Panc1 (cell line): ENCODE measurements at regions not wholly inside any gene's neighbourhood (a gene's known extent, or its start where the extent isn't known, plus 50 kb on each side); places are given as distances from the start of the nearest gene placed in this dataset.

ENCODE experiments used
- ATAC-seq: fragments of 200-7000 bp; cut with Tn5 transposase; 2 replicates; pipeline ENCODE4 v1.9.1; 2020; ENCODE audit warnings: mild to moderate bottlenecking, moderate library complexity
- BruUV-seq: library from RNA; stranded (reverse); fragments of 400-500 nt; replicated peaks from 2 replicates; lab custom pipeline; 2021; lab: Mats Ljungman, UMichigan
- CTCF ChIA-PET: fragments of 300-600 bp; sonication (Branson Sonifier 250); formaldehyde crosslinking; loops from one replicate; lab custom pipeline; 2022; ENCODE audit warnings: antibody characterized with exemption; lab: Charles Lee
- POLR2A ChIA-PET: fragments of 300-600 bp; sonication (Branson Sonifier 250); formaldehyde crosslinking; loops from one replicate; lab custom pipeline; 2022; ENCODE audit warnings: antibody characterized with exemption; lab: Charles Lee
- DNase-seq: peaks from one replicate; pipeline ENCODE4 v3.0.0-alpha.2; 2010; ENCODE audit warnings: low read depth, low spot score
- H3K27ac ChIP-seq: 2 replicates; pipeline ENCODE4 v1.5.1; 2011; ENCODE audit warnings: mild to moderate bottlenecking, low read length, inconsistent platforms
- H3K27me3 ChIP-seq: fragments of 200-500 bp; sonication (Bioruptor generic); 2 replicates; pipeline ENCODE4 v1.6.0; 2014; ENCODE audit warnings: low read length, inconsistent platforms; ENCODE audit not compliant: control insufficient read depth, insufficient read depth
- H3K36me3 ChIP-seq: fragments of 200-500 bp; sonication (Bioruptor generic); 2 replicates; pipeline ENCODE4 v1.5.1; 2014; ENCODE audit warnings: inconsistent platforms, mild to moderate bottlenecking, low read length, moderate library complexity; ENCODE audit not compliant: control insufficient read depth, insufficient read depth
- H3K4me1 ChIP-seq: 2 replicates; pipeline ENCODE4 v1.5.1; 2011; ENCODE audit warnings: inconsistent platforms, mild to moderate bottlenecking, low read length, moderate library complexity; ENCODE audit not compliant: control insufficient read depth, insufficient read depth
- H3K4me3 ChIP-seq, 2 experiments: 2 replicates each; pipeline ENCODE4 v1.5.1; 2011 to 2012; ENCODE audit warnings: low read depth in 2 of 2, low read length in 2 of 2, mild to moderate bottlenecking in 2 of 2, inconsistent platforms in 1 of 2, moderate library complexity in 1 of 2
- H3K9me3 ChIP-seq: fragments of 200-500 bp; sonication (Bioruptor generic); 2 replicates; pipeline ENCODE4 v1.5.1; 2014; ENCODE audit warnings: low read depth, mild to moderate bottlenecking, inconsistent platforms, low read length, moderate library complexity; ENCODE audit not compliant: control insufficient read depth, insufficient read depth
- POLR2AphosphoS5 ChIP-seq: IDR thresholded peaks from 2 replicates; pipeline ENCODE4 v1.6.1; 2012; ENCODE audit warnings: mild to moderate bottlenecking, low read depth, low read length, moderate library complexity
- SIN3A ChIP-seq: IDR thresholded peaks from 2 replicates; pipeline ENCODE4 v1.6.1; 2012; ENCODE audit warnings: low read depth, mild to moderate bottlenecking, low read length, moderate library complexity, borderline replicate concordance; ENCODE audit not compliant: insufficient read depth
- TCF7L2 ChIP-seq: IDR thresholded peaks from 2 replicates; pipeline ENCODE4 v1.6.1; 2011; ENCODE audit warnings: mild to moderate bottlenecking, low read depth, low read length, inconsistent platforms
- in situ Hi-C: cut with HindIII; loops from 2 replicates; pipeline ENCODE4 v1.10.0; 2016; ENCODE audit warnings: low sequenced_read_pairs, low pct_unique_long_range_greater_than_20kb
- intact Hi-C: fragments of 100-400 bp; cut with micrococcal nuclease; formaldehyde crosslinking; loops from one replicate; pipeline ENCODE4 v1.10.0; 2022; ENCODE audit not compliant: unreplicated experiment
- TF ChIP-seq, protein P1 (sequence below), 2 experiments: IDR thresholded peaks; 2 replicates each; pipeline ENCODE4 v1.6.1; 2011 to 2012; ENCODE audit warnings: low read depth in 2 of 2, control low read depth in 1 of 2, low read length in 1 of 2, mild to moderate bottlenecking in 1 of 2, moderate library complexity in 1 of 2; ENCODE audit not compliant: insufficient read depth in 1 of 2
- TF ChIP-seq, protein P2 (sequence below): fragments of 450-650 bp; IDR thresholded peaks from 2 replicates; pipeline ENCODE4 v1.5.1; 2017; ENCODE audit warnings: mild to moderate bottlenecking

DNA sequence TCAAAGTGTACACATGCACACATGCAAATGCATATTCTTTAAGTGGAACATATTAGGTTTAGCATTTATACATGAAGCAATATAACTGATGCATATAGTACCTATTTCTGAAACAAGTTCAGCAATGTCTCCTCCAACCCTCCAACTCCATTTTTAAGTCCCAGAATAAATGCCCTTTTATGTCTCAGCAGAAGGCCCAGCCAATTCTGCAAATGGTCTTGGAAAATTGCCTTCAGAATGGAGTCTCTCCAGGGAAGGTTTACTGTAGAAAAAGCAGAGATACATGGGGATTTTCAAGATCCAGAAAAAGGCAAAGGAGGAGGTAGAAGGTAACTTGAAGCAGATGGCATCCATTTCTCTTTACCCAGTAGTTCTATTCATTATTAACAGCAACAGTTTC lies 633.3 kb downstream of the MAFB start:
- Histone ChIP-seq H3K36me3 (no peaks in the 10 kb centered on the region), H3K9me3 (0 out of 2 replicates have a peak, but pooled peaks cover 2% of the 10 kb centered on the region), H3K27ac (no peak overlapping the region), H3K27me3 (no peaks in the 10 kb centered on the region), H3K4me1 (no peaks in the 10 kb centered on the region), H3K4me3 (no peak overlapping the region)
- BruUV-seq, result no TSS peak
- DNase-seq (no peak), ATAC-seq (no peak)
- intact Hi-C loops (no loop called here), in situ Hi-C loops (no loop called here)
- TF ChIP-seq, protein P1, sequence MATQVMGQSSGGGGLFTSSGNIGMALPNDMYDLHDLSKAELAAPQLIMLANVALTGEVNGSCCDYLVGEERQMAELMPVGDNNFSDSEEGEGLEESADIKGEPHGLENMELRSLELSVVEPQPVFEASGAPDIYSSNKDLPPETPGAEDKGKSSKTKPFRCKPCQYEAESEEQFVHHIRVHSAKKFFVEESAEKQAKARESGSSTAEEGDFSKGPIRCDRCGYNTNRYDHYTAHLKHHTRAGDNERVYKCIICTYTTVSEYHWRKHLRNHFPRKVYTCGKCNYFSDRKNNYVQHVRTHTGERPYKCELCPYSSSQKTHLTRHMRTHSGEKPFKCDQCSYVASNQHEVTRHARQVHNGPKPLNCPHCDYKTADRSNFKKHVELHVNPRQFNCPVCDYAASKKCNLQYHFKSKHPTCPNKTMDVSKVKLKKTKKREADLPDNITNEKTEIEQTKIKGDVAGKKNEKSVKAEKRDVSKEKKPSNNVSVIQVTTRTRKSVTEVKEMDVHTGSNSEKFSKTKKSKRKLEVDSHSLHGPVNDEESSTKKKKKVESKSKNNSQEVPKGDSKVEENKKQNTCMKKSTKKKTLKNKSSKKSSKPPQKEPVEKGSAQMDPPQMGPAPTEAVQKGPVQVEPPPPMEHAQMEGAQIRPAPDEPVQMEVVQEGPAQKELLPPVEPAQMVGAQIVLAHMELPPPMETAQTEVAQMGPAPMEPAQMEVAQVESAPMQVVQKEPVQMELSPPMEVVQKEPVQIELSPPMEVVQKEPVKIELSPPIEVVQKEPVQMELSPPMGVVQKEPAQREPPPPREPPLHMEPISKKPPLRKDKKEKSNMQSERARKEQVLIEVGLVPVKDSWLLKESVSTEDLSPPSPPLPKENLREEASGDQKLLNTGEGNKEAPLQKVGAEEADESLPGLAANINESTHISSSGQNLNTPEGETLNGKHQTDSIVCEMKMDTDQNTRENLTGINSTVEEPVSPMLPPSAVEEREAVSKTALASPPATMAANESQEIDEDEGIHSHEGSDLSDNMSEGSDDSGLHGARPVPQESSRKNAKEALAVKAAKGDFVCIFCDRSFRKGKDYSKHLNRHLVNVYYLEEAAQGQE (IDR thresholded peaks at IDR 0.05; ENCODE audit: insufficient read depth in 1 of 2, low read depth in 2 of 2, low read length in 1 of 2), result no peak
- TF ChIP-seq SIN3A (no peak), TCF7L2 (no peak), POLR2AphosphoS5 (no peak)
- TF ChIP-seq, protein P2, sequence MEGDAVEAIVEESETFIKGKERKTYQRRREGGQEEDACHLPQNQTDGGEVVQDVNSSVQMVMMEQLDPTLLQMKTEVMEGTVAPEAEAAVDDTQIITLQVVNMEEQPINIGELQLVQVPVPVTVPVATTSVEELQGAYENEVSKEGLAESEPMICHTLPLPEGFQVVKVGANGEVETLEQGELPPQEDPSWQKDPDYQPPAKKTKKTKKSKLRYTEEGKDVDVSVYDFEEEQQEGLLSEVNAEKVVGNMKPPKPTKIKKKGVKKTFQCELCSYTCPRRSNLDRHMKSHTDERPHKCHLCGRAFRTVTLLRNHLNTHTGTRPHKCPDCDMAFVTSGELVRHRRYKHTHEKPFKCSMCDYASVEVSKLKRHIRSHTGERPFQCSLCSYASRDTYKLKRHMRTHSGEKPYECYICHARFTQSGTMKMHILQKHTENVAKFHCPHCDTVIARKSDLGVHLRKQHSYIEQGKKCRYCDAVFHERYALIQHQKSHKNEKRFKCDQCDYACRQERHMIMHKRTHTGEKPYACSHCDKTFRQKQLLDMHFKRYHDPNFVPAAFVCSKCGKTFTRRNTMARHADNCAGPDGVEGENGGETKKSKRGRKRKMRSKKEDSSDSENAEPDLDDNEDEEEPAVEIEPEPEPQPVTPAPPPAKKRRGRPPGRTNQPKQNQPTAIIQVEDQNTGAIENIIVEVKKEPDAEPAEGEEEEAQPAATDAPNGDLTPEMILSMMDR, result no peak
- CTCF ChIA-PET, result no interaction called here
- POLR2A ChIA-PET, result no interaction called here

DNA sequence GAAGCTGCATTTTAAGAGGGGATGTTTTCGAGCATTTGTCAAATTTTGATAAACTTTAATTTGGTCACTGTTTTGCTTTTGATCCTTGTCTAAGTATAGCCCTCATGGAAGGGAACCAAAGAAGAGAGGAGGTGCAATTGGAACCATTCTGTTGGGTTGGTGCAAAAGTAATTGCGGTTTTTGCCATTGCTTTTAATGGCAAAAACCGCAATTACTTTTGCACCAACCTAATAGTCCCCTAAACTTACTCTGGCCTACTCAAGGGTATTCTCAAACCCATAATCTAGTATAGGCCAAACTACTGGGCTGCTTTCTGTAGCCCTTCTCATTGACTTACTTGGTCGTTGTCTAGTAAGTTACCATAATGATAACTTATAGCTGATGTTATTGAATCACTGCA lies 634.7 kb downstream of the MAFB start:
- ChIA-PET CTCF (no interaction called here), POLR2A (no interaction called here)
- Histone ChIP-seq H3K4me1 (no peaks in the 10 kb centered on the region), H3K36me3 (no peaks in the 10 kb centered on the region), H3K27ac (no peak overlapping the region), H3K27me3 (no peaks in the 10 kb centered on the region), H3K4me3 (no peak overlapping the region), H3K9me3 (0 out of 2 replicates have a peak, but pooled peaks cover 2% of the 10 kb centered on the region)
- ATAC-seq, result no peak
- no TSS peak for BruUV-seq
- intact Hi-C loops (no loop called here), in situ Hi-C loops (no loop called here)
- TF ChIP-seq, protein P2, result no peak
- TF ChIP-seq POLR2AphosphoS5, result no peak
- TF ChIP-seq SIN3A, result no peak
- no peak for TF ChIP-seq TCF7L2
- TF ChIP-seq, protein P1 (IDR thresholded peaks at IDR 0.05; ENCODE audit: insufficient read depth in 1 of 2, low read depth in 2 of 2, low read length in 1 of 2), result no peak
- no peak for DNase-seq
